Endodermal cell (in vitro differentiated cells): ENCODE measurements at regions not wholly inside any gene's neighbourhood (a gene's known extent, or its start where the extent isn't known, plus 50 kb on each side); places are given as distances from the start of the nearest gene placed in this dataset.

Experiments
- DNase-seq: peaks from one replicate; pipeline ENCODE4 v3.0.0-alpha.2; 2017
- H3K27ac ChIP-seq: 2 replicates; pipeline ENCODE4 v1.5.1; 2013; ENCODE audit warnings: mild to moderate bottlenecking, low read depth, low read length, moderate library complexity
- H3K27me3 ChIP-seq: 2 replicates; pipeline ENCODE4 v1.6.1; 2013; ENCODE audit warnings: mild to moderate bottlenecking, low read length, moderate library complexity; ENCODE audit not compliant: insufficient read depth, control insufficient read depth, poor library complexity, severe bottlenecking
- H3K36me3 ChIP-seq: 2 replicates; pipeline ENCODE4 v1.7.0; 2013; ENCODE audit warnings: mild to moderate bottlenecking, low read length, moderate library complexity; ENCODE audit not compliant: control insufficient read depth, insufficient read depth
- H3K4me1 ChIP-seq: one replicate; pipeline ENCODE4 v1.7.0; 2013; ENCODE audit warnings: low read length; ENCODE audit not compliant: control insufficient read depth, insufficient read depth
- H3K4me3 ChIP-seq: 2 replicates; pipeline ENCODE4 v1.5.1; 2013; ENCODE audit warnings: mild to moderate bottlenecking, low read length, moderate library complexity
- H3K9ac ChIP-seq: 2 replicates; pipeline ENCODE4 v1.6.1; 2013; ENCODE audit warnings: mild to moderate bottlenecking, low read length, moderate library complexity; ENCODE audit not compliant: poor library complexity, severe bottlenecking; ENCODE audit errors: extremely low read depth
- H3K9me3 ChIP-seq: 2 replicates; pipeline ENCODE4 v1.6.1; 2013; ENCODE audit warnings: mild to moderate bottlenecking, low read length, moderate library complexity; ENCODE audit not compliant: control insufficient read depth
- H3K27ac Mint-ChIP-seq: 2 replicates; pipeline ENCODE4 v1.8.0; 2020; ENCODE audit warnings: mixed read lengths
- H3K27me3 Mint-ChIP-seq: 2 replicates; pipeline ENCODE4 v1.8.0; 2021; ENCODE audit warnings: mild to moderate bottlenecking, mixed read lengths; ENCODE audit not compliant: insufficient read depth
- H3K36me3 Mint-ChIP-seq: 2 replicates; pipeline ENCODE4 v1.8.0; 2020; ENCODE audit warnings: low read depth, mixed read lengths
- H3K4me1 Mint-ChIP-seq: 2 replicates; pipeline ENCODE4 v1.8.0; 2020; ENCODE audit warnings: mixed read lengths
- H3K4me3 Mint-ChIP-seq: 2 replicates; pipeline ENCODE4 v1.8.0; 2020; ENCODE audit warnings: mild to moderate bottlenecking, moderate library complexity, mixed read lengths
- H3K9me3 Mint-ChIP-seq: 2 replicates; pipeline ENCODE4 v1.8.0; 2020; ENCODE audit warnings: mild to moderate bottlenecking, mixed read lengths
- CTCF ChIP-seq: fragments of 200-600 bp; sonication (generic); conservative IDR thresholded peaks from 2 replicates; pipeline ENCODE4 v1.5.0; 2021; ENCODE audit warnings: antibody characterized with exemption, mild to moderate bottlenecking
- WGBS, 2 experiments: methylation state at CpG; one replicate each; pipeline versions ENCODE4 v1.1.5 to v1.1.7; 2013; ENCODE audit warnings: missing lambda C conversion rate in 2 of 2, mixed read lengths in 1 of 2; ENCODE audit not compliant: insufficient coverage in 1 of 2, insufficient read length in 1 of 2; 5-methylcytosine and 5-hydroxymethylcytosine counted together

- H3K27me3 ChIP-seq = no peaks in the 10 kb centered on the region
- Mint-ChIP-seq H3K27me3 (no peaks in the 10 kb centered on the region), H3K36me3 (no peaks in the 10 kb centered on the region), H3K27ac (no peak overlapping the region), H3K4me1 (no peaks in the 10 kb centered on the region), H3K9me3 (no peaks in the 10 kb centered on the region), H3K4me3 (no peak overlapping the region)
- no peaks in the 10 kb centered on the region for H3K4me1 ChIP-seq
- H3K9me3 ChIP-seq = no peaks in the 10 kb centered on the region
- WGBS, 2 experiments = 91% methylated on average over 2 of the region's 2 CpGs; no CpG with 5 or more reads in 1 of the 2 experiments
- DNase-seq = no peak
- H3K4me3 ChIP-seq = no peak overlapping the region
- no peak overlapping the region for H3K27ac ChIP-seq
- no peaks in the 10 kb centered on the region for H3K36me3 ChIP-seq
- no peak overlapping the region for H3K9ac ChIP-seq
- TF ChIP-seq CTCF = no peak
Measured at GRCh38 chr9:109925799-109926198, 145.8 kb downstream of the PALM2AKAP2 start.

- Mint-ChIP-seq H3K27ac (no peak overlapping the region), H3K4me1 (no peaks in the 10 kb centered on the region), H3K4me3 (no peak overlapping the region), H3K27me3 (no peaks in the 10 kb centered on the region), H3K9me3 (no peaks in the 10 kb centered on the region), H3K36me3 (no peaks in the 10 kb centered on the region)
- no peak for TF ChIP-seq CTCF
- Histone ChIP-seq H3K4me3 (no peak overlapping the region), H3K27ac (no peak overlapping the region), H3K9me3 (no peaks in the 10 kb centered on the region), H3K36me3 (no peaks in the 10 kb centered on the region), H3K9ac (no peak overlapping the region), H3K27me3 (no peaks in the 10 kb centered on the region), H3K4me1 (no peaks in the 10 kb centered on the region)
- WGBS, 2 experiments = 86% methylated on average over 3 of the region's 3 CpGs; no CpG with 5 or more reads in 1 of the 2 experiments
- no peak for DNase-seq
Measured at GRCh38 chr9:109926421-109926869, 146.4 kb downstream of the PALM2AKAP2 start.

GRCh38 chr9:109931623-109932022 lies 151.6 kb downstream of the PALM2AKAP2 start:
- Mint-ChIP-seq H3K36me3 (no peaks in the 10 kb centered on the region), H3K27me3 (no peaks in the 10 kb centered on the region), H3K9me3 (no peaks in the 10 kb centered on the region), H3K27ac (no peak overlapping the region), H3K4me1 (no peaks in the 10 kb centered on the region), H3K4me3 (no peak overlapping the region)
- H3K4me3 ChIP-seq = no peak overlapping the region
- no peaks in the 10 kb centered on the region for H3K9me3 ChIP-seq
- no peaks in the 10 kb centered on the region for H3K4me1 ChIP-seq
- no peak for DNase-seq
- H3K36me3 ChIP-seq = no peaks in the 10 kb centered on the region
- TF ChIP-seq CTCF = no peak
- H3K27ac ChIP-seq = no peak overlapping the region
- H3K9ac ChIP-seq = no peak overlapping the region
- 90 to 97% methylated on average over 4 to 7 of the region's 7 CpGs for WGBS, 2 experiments
- no peaks in the 10 kb centered on the region for H3K27me3 ChIP-seq
